ENCODE measurements at regions not wholly inside any gene's neighbourhood (a gene's known extent, or its start where the extent isn't known, plus 50 kb on each side); places are given as distances from the start of the nearest gene placed in this dataset.

- Mint-ChIP-seq H3K9me3 (peaks cover 4% of the 10 kb centered on the region), H3K4me1 (no peaks in the 10 kb centered on the region; the same call in 2 of the 3 replicates), H3K4me3 (no peak overlapping the region), H3K36me3 (ENCODE audit: low read depth) (peaks cover 3% of the 10 kb centered on the region; the same call in 1 of the 3 replicates), H3K27me3 (ENCODE audit: insufficient read depth, low read depth, poor library complexity) (peaks cover 4% of the 10 kb centered on the region), H3K27ac (no peak overlapping the region)
- Histone ChIP-seq H3K4me3 (no peak overlapping the region), H3K9me2 (ENCODE audit: insufficient read depth) (no peaks in the 10 kb centered on the region), H3K4me1 (ENCODE audit: insufficient read depth) (no peaks in the 10 kb centered on the region), H4K20me1 (replicated peaks; ENCODE audit: insufficient read depth) (no peaks in the 10 kb centered on the region), H3K27ac (ENCODE audit: low read depth) (no peak overlapping the region), H2AFZ (no peak overlapping the region), H3F3A (replicated peaks; ENCODE audit: low read depth) (no peaks in the 10 kb centered on the region), H3K36me3 (ENCODE audit: insufficient read depth) (no peaks in the 10 kb centered on the region), H3K4me2 (no peak overlapping the region), H3K79me2 (replicated peaks; ENCODE audit: insufficient read depth) (no peaks in the 10 kb centered on the region), H3K27me3 (ENCODE audit: insufficient read depth) (no peaks in the 10 kb centered on the region)
- no peak for TF ChIP-seq JUNB (IDR thresholded peaks at IDR 0.05; ENCODE audit: unreplicated experiment)
- TF ChIP-seq ZNF114 (CRISPR knock-in tag; IDR thresholded peaks at IDR 0.05), result no peak
- TF ChIP-seq ZNF331 (CRISPR knock-in tag; IDR thresholded peaks at IDR 0.05; ENCODE audit: low read depth), result no peak
- TF ChIP-seq ETS1 (IDR thresholded peaks at IDR 0.05), result no peak
- no peak for TF ChIP-seq NANOG (IDR thresholded peaks at IDR 0.05; ENCODE audit: borderline replicate concordance)
- no peak for TF ChIP-seq REST (IDR thresholded peaks at IDR 0.05; ENCODE audit: unreplicated experiment)
- TF ChIP-seq ZNF462 (CRISPR knock-in tag; IDR thresholded peaks at IDR 0.05), result no peak
- TF ChIP-seq CREB1 (CRISPR knock-in tag; IDR thresholded peaks at IDR 0.05; ENCODE audit: low read depth), result no peak
- TF ChIP-seq EZH2 (IDR thresholded peaks at IDR 0.05; ENCODE audit: low read depth, unreplicated experiment), result no peak
- TF ChIP-seq CTCF (conservative IDR thresholded peaks at IDR 0.05; ENCODE audit: low read depth in 2 of 2), result no peak
- no peak for TF ChIP-seq POLR2AphosphoS5 (IDR thresholded peaks at IDR 0.05; ENCODE audit: low read depth)
- TF ChIP-seq STAT1 (IDR thresholded peaks at IDR 0.05; ENCODE audit: unreplicated experiment), result no peak
- no peak for TF ChIP-seq EZH2phosphoT487 (IDR thresholded peaks at IDR 0.05; ENCODE audit: unreplicated experiment)
- DNase-seq (ENCODE audit: low spot score), result no peak
- no peak for ATAC-seq
Measured at GRCh38 chr21:32090956-32091355, 187.9 kb downstream of the MIS18A start.
